ENCODE measurements at regions not wholly inside any gene's neighbourhood (a gene's known extent, or its start where the extent isn't known, plus 50 kb on each side); places are given as distances from the start of the nearest gene placed in this dataset.
A peak's percentile ranks its signal among the peaks of the same experiment; 100 is the strongest.
"Not testable (repeated sequence)": the region's sequence is repeated elsewhere in the genome, so short reads cannot be mapped to it uniquely, and the experiment has no call there.

DNA sequence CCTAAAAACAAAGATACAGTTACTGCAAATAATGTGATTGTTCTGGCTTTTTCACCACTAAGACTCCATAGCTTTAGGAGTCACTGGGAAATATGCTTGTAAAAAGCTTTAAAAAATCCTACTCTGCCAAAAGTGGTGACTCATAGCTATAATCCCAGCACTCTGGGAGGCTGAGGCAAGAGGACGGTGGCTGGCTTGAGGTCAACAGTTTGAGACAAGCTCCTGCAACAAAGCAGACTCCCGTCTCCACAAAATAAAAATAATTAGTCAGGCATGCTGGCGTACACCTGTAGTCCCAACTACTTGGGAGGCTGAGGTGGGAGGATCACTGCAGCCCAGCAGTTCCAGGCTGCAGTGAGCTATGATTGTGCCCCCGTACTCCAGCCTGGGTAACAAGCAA lies 406.4 kb downstream of the HTR1A start:
- DNase-seq (ENCODE audit: low spot score): no peak

DNA sequence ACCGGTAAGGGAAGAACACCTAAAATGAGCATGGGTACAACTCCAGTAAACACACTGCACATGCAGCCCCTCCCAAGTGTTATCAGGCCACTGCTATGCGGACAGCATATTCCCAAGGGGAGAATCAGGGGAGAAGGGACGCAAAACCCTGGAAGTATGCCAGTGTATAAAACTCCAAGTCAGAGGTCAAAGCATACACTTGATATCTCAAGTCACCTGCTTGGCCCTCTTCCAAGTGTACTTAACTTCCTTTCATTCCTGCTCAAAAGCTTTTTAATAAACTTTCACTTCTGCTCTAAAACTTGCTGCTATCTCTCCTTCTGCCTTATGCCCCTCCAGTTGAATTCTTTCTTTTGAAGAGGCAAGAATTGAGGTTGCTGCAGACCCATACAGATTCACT lies 408.1 kb downstream of the HTR1A start:
- DNase-seq (ENCODE audit: low spot score): no peak

DNA sequence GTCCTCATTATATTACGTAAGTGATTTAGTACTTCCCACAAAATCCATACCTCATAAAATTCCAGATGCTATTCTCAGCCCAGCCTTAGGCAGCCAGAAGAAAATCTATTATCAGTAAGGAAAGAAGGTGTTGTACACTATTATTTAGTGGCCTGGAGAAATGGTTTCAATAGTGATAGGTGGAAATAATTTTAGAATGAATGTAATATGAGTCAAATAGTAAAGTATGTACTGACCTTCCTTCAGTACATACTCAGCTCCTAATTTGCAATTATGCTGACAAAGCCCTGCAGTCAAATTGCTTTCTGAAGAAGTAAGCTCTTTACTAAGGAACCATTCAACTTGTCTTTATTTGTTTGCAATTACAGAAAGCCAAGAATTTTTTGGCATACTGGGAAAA lies 409.2 kb downstream of the HTR1A start:
- DNase-seq (ENCODE audit: low spot score): no peak

DNA sequence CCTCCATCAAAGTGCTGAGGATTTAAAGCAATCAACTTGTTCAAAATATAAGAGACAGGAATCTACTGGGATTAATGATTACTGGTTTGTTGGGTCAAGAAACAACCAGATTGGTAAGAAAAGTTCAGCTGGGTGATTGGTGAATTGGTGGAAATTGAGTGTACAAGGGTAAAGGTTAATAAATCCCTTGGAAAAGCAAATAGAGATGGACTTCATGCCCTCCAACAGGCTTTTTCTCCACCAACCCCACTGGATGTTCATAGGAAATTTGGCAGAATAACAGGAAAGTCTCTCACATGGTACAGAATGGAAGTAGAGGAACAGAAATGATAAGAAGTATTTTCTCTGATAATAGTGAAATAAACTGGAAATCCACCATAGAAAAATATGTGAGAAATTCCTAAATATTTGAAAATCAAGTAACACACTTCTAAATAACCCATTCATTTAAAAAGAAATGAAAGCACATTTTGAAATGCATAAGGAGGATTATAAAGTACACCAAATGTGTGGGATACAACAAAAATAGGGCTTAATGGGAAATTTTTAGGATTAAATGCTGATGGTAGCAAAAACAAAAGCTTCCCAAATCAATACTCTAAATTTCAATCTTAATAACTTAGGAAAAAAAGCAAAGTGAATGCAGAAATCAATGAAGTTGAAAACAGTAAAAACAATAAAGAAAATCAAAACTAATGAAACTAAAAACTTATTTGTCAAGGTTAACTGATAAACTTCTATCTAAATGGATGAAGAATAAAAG lies 426.2 kb downstream of the HTR1A start:
- DNase-seq (ENCODE audit: low spot score): no peak

DNA sequence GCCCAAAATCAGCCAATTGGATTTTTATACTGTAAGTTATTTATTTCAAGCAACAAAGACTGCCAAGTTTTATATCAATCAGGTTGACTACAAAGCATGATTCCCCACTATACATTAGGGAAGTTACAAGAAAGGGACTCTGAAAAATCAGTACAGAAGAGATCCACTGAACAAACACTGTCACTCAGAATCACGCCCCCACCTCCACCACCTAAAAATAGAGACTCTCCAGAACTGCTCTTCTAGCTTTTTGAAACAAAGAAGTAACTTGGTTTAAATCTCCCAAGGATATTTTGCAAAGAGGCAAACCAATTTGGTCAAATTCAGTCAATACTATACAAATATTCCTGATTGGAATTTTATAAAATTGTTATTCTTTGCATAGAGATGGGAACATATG lies 438.0 kb downstream of the HTR1A start:
- DNase-seq (ENCODE audit: low spot score): no peak

DNA sequence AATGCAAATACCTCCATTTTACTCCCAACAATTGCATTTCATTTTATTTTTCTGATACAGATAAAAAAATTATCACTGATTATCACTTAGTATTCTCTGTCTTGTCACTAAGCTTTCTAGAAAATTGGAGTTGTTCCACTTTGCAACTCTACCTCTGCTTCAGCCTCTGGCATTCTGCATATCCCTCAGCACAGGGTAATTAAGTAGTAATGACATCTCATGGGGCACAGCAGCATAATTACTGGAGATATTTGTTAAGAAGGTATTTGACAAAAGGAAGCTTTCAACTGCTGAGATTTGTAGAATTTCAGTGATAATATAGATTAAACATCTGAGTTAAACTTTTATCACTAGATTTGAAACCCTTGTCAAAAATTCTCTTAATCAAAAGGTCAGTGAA lies 446.2 kb downstream of the HTR1A start:
- no peak for DNase-seq (ENCODE audit: low spot score)

DNA sequence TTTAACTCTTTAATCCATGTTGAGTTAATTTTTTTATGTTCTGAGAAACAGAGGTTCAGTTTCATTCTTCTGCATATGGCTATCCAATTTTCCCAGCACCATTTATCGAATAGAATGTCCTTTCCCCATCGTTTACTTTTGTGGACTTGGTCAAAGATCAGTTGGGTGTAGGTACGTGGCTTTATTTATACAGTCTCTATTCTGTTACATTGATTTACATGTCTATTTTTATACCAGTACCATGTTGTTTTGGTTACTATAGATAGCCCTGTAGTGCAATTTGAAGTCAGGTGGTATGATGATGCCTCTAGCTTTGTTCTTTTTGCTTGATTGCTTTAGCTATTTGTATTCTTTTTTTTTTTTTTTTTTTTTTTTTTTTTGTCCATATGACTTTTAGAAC lies 462.0 kb downstream of the HTR1A start:
- no peak for DNase-seq (ENCODE audit: low spot score)

DNA sequence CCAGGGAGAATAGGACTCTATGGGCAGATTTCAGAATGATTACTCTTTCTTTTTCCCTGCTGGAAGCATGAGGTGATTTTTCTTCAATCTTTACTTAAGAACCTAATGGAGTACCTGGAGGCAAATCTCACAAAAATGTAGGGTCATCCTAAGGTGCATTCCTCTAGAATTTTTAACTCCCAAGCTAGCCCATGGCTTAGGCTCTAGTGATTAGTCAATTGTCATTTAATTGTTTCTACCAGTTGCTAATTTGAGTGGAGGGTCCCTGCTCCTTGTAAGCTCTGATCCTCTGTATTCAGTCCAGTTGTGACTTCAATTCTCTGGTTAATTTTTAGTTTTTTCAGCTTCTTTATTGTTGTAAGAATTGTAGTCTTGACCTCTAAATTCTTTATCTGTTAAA lies 467.0 kb downstream of the HTR1A start:
- DNase-seq (ENCODE audit: low spot score): no peak

DNA sequence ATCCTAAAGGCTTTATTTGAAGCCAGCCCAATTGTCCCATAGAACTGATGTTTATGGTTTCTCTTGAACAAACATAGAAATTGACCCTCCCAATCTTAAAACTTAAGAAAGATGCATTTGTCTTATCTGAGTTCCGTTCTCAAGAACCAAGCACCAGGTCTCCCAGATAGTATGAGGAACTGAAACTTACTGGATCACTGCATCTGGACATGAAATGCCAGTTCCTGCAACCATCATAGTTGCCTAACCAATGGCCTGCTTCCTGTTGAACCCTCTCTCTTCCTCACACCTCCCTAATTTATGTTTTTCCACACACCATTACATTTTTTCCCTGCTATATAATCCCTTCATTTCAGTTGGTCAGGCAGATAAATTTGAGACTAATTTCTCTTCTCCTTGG lies 478.9 kb downstream of the HTR1A start:
- DNase-seq (ENCODE audit: low spot score): no peak

DNA sequence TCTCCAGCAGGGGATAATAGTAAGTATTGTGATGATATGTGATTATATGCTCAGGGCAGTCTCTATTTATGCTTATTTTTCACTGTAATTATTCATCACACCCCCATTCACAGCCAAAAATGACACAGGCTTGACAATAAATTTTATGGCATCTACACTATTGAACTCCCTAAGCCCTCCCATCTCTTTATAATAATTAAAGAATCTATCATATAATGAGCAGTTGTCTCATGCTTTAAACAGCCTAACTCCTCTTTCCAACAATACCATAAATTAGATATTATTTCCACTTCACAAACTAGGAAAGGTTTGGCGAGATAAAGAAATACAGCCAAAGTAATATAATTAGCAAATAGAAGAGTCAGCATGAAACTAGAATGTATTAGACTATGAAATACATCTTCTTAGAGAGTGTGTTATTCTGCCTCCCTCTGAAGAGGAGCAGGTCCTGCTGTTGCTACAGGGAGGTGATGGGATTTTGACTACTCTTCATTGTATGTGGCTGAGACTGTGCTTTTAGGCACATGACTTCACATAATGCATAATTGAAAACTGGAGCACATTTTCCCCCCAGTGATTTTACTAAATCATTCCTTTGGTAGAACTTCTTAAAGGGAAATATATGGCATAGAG lies 488.8 kb downstream of the HTR1A start:
- DNase-seq (ENCODE audit: low spot score): no peak

DNA sequence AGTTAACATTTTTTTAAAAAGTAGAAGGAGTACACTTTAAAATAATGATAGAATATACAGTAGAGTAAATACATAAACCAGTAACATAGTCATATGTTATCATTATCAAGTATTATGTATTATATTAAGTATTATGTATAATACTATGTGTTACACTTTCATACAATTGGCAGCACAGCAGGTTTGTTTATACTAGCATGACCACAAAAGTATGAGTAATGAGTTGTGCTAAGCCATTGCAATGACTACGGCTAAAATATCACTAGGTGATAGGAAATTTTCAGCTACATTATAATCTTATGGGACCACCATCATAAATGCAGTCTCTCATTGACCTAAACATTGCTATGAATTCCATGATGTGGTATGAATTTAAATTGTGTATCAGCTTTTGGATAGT lies 506.0 kb downstream of the HTR1A start:
- DNase-seq (ENCODE audit: low spot score): no peak

DNA sequence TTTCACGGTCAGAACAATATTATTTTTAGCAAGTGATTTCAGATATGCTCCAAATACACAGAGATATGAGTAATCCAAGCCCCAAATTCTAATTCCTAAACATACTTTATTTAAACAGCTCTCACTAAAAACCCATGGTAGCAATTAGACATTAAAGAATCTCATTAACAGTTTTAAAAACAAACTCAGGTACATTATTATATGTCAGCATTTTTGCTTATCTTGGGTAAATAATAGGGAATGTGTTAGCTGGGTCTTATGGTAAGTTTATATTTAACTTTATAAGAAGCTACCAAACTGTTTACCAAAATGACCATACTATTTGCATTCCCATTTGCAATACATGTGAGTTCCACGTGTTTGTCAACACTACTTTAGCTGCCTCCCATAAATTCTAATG lies 511.1 kb downstream of the HTR1A start:
- DNase-seq (ENCODE audit: low spot score): no peak

DNA sequence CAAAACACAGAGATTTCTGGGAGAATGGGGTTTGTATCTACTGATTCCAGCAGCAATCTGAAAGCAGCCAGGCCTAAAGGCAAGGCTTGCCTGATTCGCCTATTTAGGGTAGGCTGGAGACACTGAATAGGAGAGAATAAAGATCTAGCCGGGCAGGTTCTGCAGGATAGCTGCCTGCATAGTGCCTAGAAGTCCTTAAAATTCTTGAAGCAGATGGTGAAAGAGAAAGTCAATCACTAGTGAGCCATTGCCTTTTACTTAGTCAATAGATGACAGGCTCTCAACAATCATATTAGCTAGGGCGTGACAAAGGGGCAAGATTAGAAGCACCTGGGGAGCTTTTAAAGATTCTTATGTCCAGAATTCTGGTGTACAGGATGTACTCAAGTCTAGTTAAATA lies 522.7 kb downstream of the HTR1A start:
- no peak for DNase-seq (ENCODE audit: low spot score)

DNA sequence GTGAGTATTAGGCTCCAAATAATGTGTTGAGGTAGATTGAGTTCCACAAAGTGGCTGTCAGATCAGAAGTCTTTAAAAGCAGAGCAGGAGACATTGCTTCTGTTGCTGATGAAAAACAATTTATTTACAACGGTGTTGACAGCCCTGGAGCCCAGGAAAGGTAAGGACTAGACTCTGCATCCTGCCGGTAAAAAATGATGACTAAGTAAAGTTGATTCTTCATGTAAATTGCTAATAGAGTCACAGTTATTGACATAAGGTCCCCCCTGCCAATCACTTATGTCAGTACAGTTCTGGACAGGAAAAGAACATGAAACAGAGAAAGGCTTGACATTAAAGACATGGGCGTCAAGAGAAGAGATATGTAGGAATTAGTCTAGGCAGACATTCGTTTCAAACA lies 552.5 kb downstream of the HTR1A start:
- no peak for DNase-seq (ENCODE audit: low spot score)

DNA sequence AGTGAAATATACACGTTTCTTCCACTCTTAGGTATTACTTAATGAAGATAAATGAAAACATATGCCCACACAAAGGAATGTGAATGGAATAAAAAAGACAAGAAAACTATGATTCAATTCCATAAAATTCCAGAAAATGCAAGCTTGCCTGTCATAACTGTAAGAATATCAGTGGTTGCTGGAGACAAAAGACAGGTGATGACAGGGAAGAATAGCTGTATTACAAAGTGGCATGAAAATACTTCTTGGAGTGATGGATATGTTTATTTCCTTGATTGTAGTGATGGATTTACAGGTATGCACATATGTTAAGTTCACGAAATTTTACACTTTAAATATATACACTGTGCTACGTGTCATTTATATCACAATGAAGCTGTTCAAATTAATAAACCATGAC lies 553.3 kb downstream of the HTR1A start:
- no peak for DNase-seq (ENCODE audit: low spot score)

DNA sequence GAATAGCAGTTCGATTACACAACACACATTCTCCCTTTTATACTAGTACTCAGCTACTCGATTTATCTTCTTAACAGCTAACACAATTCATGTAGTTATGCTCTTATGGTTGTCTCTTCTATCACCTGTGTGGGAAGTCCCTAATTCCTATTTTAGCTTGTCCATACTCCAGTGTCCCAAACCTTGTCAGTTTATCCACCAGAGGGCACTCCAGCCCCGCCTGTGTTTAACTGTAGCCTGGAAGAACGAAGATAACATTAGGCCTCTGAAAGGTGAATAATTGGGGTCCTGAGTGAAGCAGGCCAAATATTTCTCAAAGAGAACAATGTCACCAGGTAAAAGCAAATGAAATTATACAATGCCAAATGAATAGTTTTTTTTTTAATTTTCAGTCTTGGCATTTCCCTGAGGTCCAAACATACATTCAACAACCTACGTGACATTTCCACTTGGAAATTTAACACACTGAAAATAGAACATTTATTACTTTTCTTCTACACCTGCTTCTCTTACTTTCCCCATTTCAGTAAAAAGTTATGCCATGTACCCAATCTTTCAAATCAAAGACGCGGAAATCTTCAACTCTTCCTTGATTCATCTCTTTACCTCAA lies 560.7 kb downstream of the HTR1A start:
- DNase-seq (ENCODE audit: low spot score): peak; percentile 3

DNA sequence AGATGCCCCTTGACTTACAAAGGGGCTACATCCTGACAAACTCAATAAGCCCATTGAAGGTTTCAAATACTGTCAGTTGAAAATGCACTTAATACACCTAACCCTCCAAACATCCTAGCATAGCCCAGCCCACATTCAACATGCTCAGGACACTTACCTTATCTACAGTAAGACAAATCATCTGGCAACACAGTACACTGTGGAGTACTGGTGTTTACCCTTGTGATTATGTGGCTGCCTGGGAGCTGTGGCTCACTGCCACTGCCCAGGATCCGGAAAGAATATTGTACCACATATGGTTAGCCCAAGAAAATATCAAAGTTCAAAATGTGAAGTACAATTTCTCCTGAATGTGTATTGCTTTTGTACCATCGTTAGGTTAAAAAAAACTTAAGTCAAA lies 562.2 kb downstream of the HTR1A start:
- no peak for DNase-seq (ENCODE audit: low spot score)

DNA sequence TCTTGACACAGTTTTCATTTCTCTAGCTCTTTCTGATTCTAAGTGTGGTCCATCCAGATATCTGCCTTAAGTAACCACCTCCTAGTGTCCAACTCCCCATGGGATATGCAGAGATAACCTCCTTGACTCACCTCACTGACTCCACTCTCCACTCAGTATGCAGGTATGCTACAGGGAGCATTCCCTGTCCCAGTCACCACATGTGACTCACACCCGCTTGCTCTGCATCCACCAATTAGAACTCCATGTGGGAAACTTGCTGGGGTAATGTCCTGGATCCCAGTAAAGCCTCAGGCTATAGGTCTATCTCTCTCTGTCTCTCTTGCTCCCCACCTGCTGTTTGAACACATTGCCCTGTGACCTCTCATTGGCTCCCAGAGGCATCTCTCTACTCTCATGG lies 563.9 kb downstream of the HTR1A start:
- no peak for DNase-seq (ENCODE audit: low spot score)

DNA sequence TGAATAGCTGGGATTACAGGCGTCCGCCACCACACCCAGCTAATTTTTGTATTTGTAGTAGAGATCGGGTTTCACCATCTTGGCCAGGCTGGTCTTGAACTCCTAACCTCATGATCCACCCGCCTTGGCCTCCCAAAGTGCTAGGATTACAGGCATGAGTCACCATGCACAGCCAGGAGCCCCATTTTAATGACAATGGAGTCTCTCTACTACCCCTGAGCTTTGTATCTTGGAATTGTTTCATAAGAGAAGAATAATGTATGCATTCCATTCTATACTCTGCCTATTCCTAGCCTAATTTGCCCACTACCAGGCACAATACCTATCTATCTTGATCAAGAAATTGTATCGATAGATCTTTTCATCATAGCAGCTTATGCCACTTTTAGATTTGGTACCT lies 574.1 kb downstream of the HTR1A start:
- DNase-seq (ENCODE audit: low spot score): not testable (repeated sequence)

DNA sequence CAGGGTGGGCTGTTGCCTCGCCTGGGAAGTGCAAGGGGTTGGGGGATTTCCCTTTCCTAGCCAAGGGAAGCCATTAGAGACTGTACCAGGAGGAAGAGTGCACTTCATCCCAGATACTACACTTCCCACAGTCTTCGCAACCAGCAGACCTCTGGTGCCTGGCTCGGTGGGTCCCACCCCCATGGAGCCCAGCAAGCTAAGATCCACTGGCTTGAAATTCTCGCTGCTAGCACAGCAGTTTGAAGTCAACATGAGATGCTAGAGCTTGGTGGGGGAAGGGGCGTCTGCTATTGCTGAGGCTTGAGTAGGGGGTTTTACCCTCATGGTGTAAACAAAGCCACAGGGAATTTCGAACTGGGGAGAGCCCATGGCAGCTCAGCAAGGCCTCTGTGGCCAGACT lies 586.4 kb downstream of the HTR1A start:
- no peak for DNase-seq (ENCODE audit: low spot score)

DNA sequence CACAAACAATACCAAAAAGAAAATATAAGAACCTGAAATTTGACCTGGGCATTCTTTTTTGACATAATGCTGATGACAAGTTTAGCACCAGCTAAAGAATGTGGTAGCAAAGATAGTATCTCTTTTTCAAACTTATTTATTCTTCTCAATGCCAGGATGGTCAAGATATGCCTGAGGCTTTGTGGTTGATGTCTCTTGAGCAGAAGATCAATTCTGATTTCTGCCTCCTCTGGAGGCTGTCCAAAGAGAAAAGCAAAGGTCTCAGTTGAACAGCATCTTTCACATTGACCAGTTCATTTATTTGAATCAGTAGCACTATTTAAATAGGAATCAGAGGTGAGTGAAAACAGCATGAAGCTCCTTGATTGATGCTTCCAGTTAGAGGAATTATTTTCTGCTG lies 588.2 kb downstream of the HTR1A start:
- DNase-seq (ENCODE audit: low spot score): no peak

DNA sequence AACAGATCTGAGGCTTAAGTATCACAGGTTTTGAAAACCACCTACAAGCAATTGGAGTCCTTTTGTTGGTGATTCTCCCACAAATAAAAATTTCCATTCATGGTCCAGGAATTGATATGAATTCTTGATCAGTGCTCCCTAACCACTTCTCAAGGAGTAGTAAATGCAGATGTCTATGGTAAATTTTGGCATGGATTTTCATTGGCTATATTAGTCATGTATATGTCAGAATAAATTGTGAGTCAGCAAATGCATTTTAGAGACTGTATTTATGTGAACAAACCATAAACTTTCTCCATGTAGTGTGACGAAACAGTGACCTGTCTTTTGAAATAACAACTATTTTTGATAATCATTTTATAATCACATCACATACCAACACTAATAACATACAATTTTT lies 611.1 kb downstream of the HTR1A start:
- no peak for DNase-seq (ENCODE audit: low spot score)

DNA sequence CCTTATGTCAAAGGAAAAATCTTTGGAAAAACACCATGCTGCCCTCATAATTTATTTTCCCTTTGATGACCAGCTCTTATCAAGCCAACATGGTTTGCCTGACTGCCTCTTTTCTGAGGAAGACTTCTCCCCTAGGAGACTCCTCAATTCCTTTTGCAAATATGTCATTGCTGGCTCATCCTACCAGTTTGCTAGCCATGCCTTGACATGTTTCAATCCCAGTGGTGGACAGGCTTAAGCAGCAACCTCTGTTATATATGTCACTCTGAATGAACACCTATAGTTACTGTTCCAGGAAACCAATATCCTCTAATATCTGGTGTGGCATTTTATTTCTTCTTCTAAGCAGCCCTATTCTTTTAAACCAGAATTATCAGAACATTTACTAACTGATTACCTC lies 615.8 kb downstream of the HTR1A start:
- no peak for DNase-seq (ENCODE audit: low spot score)

DNA sequence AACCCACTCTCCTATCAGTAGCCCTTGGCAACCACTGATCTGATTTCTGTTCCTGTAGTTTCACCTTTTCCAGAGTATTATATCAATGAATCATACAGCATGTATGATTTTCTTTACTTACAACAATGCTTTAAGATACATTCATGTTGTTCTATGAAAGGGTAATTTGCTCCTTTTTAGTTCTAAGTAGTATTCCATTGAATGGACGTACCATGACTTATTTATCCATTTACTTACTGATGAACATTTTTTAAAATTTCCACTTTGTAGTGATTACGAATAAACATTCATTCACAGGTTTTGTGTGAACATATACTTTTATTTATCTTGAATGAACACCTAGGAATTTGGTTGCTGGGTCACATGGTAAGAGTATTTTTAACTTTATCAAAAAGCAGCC lies 620.8 kb downstream of the HTR1A start:
- DNase-seq (ENCODE audit: low spot score): no peak
